Frontal cortex (tissue), 3 donors: ENCODE measurements at regions not wholly inside any gene's neighbourhood (a gene's known extent, or its start where the extent isn't known, plus 50 kb on each side); places are given as distances from the start of the nearest gene placed in this dataset.
"Not testable (repeated sequence)": the region's sequence is repeated elsewhere in the genome, so short reads cannot be mapped to it uniquely, and the experiment has no call there.

ENCODE experiments used
- DNase-seq, 2 donors: peaks; one replicate each; pipeline ENCODE4 v3.0.0; 2012; ENCODE audit warnings: low spot score in 2 of 2
- FAIRE-seq: peaks from 2 replicates; lab custom pipeline; 2012; peaks lifted over from hg19 to GRCh38; lab: Jason Lieb, UNC
- donor health status: control.
- donor health status: control.
- donor health status: control.

- DNase-seq (no peak), FAIRE-seq (no peak)
Measured at GRCh38 chr10:63675171-63675570, 154.0 kb downstream of the REEP3 start.

GRCh38 chr10:63677001-63677400, 155.8 kb downstream of the REEP3 start:
- DNase-seq (no peak), FAIRE-seq (no peak)

- DNase-seq, FAIRE-seq: not testable (repeated sequence)
Measured at GRCh38 chr10:63680545-63680944, 159.3 kb downstream of the REEP3 start.

- FAIRE-seq (no peak), DNase-seq (no peak)
Measured at GRCh38 chr10:63681993-63682697, 160.9 kb downstream of the REEP3 start.

- not testable (repeated sequence) for FAIRE-seq, DNase-seq
Measured at GRCh38 chr10:63682698-63683052, 161.5 kb downstream of the REEP3 start.

- FAIRE-seq (no peak), DNase-seq (no peak)
Measured at GRCh38 chr10:63683223-63683622, 162.0 kb downstream of the REEP3 start.

GRCh38 chr10:63683686-63684085, 162.5 kb downstream of the REEP3 start:
- DNase-seq (no peak), FAIRE-seq (no peak)

GRCh38 chr10:63684257-63684936, 163.2 kb downstream of the REEP3 start:
- FAIRE-seq: no peak
- no peak for DNase-seq

- FAIRE-seq (no peak), DNase-seq (no peak)
Measured at GRCh38 chr10:63689768-63690167, 168.6 kb downstream of the REEP3 start.

- FAIRE-seq (no peak), DNase-seq (no peak)
Measured at GRCh38 chr10:63692220-63692896, 171.2 kb downstream of the REEP3 start.

GRCh38 chr10:63693021-63693420, 171.8 kb downstream of the REEP3 start:
- DNase-seq, FAIRE-seq: not testable (repeated sequence)

GRCh38 chr10:63696205-63696604, 175.0 kb downstream of the REEP3 start:
- no peak for FAIRE-seq
- DNase-seq: no peak

GRCh38 chr10:63697956-63698786, 177.0 kb downstream of the REEP3 start:
- no peak for DNase-seq
- FAIRE-seq: no peak

- DNase-seq: no peak
- FAIRE-seq: no peak
Measured at GRCh38 chr10:63698787-63699150, 177.6 kb downstream of the REEP3 start.

GRCh38 chr10:63699785-63700613, 178.8 kb downstream of the REEP3 start:
- FAIRE-seq: no peak
- DNase-seq: no peak

- FAIRE-seq: no peak
Measured at GRCh38 chr10:63700631-63701156, 179.5 kb downstream of the REEP3 start.

GRCh38 chr10:63702092-63702491, 180.9 kb downstream of the REEP3 start:
- no peak for FAIRE-seq

More at GRCh38 chr10:63700631-63701156, 179.5 kb downstream of the REEP3 start:
- DNase-seq: no peak

GRCh38 chr10:63703113-63703670, 182.0 kb downstream of the REEP3 start:
- no peak for FAIRE-seq
- no peak for DNase-seq

More at GRCh38 chr10:63702092-63702491, 180.9 kb downstream of the REEP3 start:
- no peak for DNase-seq
